Neuronal stem cell (in vitro differentiated cells): ENCODE measurements at regions not wholly inside any gene's neighbourhood (a gene's known extent, or its start where the extent isn't known, plus 50 kb on each side); places are given as distances from the start of the nearest gene placed in this dataset.

ENCODE experiments used
- DNase-seq: peaks from one replicate; pipeline ENCODE4 v3.0.0-alpha.2; 2013; ENCODE audit warnings: low spot score
- H2AFZ ChIP-seq: one replicate; pipeline ENCODE4 v1.6.1; 2013; ENCODE audit warnings: mild to moderate bottlenecking, low read length, inconsistent platforms
- H2AK5ac ChIP-seq: 2 replicates; pipeline ENCODE4 v1.6.1; 2013; ENCODE audit warnings: low read depth, mild to moderate bottlenecking, inconsistent platforms, low read length, moderate library complexity, mixed read lengths
- H2BK120ac ChIP-seq: 2 replicates; pipeline ENCODE4 v1.6.1; 2013; ENCODE audit warnings: low read depth, mild to moderate bottlenecking, inconsistent platforms, low read length, moderate library complexity, mixed read lengths
- H2BK12ac ChIP-seq: one replicate; pipeline ENCODE4 v1.6.1; 2013; ENCODE audit warnings: low read length, inconsistent platforms
- H2BK15ac ChIP-seq: 2 replicates; pipeline ENCODE4 v1.6.1; 2013; ENCODE audit warnings: mild to moderate bottlenecking, low read length, inconsistent platforms, mixed read lengths
- H2BK5ac ChIP-seq: one replicate; pipeline ENCODE4 v1.6.1; 2013; ENCODE audit warnings: inconsistent platforms, mild to moderate bottlenecking, low read length, moderate library complexity
- H3K14ac ChIP-seq: one replicate; pipeline ENCODE4 v1.6.1; 2013; ENCODE audit warnings: low read length, inconsistent platforms
- H3K18ac ChIP-seq: 2 replicates; pipeline ENCODE4 v1.6.1; 2013; ENCODE audit warnings: low read length, inconsistent platforms
- H3K23ac ChIP-seq: 2 replicates; pipeline ENCODE4 v1.6.1; 2013; ENCODE audit warnings: low read depth, mild to moderate bottlenecking, mixed read lengths, low read length, inconsistent platforms; ENCODE audit not compliant: poor library complexity
- H3K27ac ChIP-seq: replicated peaks from 3 replicates; pipeline ENCODE4 v1.5.1; 2013; ENCODE audit warnings: low read length, inconsistent platforms
- H3K27me3 ChIP-seq, 3 experiments: 2 replicates each; pipeline ENCODE4 v1.6.1; 2013; ENCODE audit warnings: low read length in 3 of 3, mild to moderate bottlenecking in 2 of 3, inconsistent platforms in 1 of 3, low read depth in 1 of 3, mixed read lengths in 1 of 3, moderate library complexity in 1 of 3; ENCODE audit not compliant: control insufficient read depth in 3 of 3, insufficient read depth in 3 of 3
- H3K36me3 ChIP-seq, 2 donors: replicated peaks in 1 of 2; 2 replicates each; pipeline ENCODE4 v1.6.1; 2013; ENCODE audit warnings: low read length in 2 of 2; ENCODE audit not compliant: control insufficient read depth in 2 of 2, insufficient read depth in 2 of 2
- H3K4ac ChIP-seq: 2 replicates; pipeline ENCODE4 v1.6.1; 2013; ENCODE audit warnings: inconsistent platforms, mild to moderate bottlenecking, low read length, moderate library complexity
- H3K4me1 ChIP-seq, 2 donors: 1 replicate in 1 of 2; 2 replicates in 1 of 2; pipeline ENCODE4 v1.6.1; 2013; ENCODE audit warnings: low read length in 2 of 2, low read depth in 1 of 2; ENCODE audit not compliant: control insufficient read depth in 2 of 2, insufficient read depth in 1 of 2
- H3K4me2 ChIP-seq: one replicate; pipeline ENCODE4 v1.6.1; 2013; ENCODE audit warnings: mild to moderate bottlenecking, low read length, inconsistent platforms; ENCODE audit not compliant: insufficient read depth, poor library complexity, severe bottlenecking
- H3K4me3 ChIP-seq, 2 donors: 2 replicates each; pipeline ENCODE4 v1.5.1; 2013; ENCODE audit warnings: low read length in 2 of 2, mild to moderate bottlenecking in 2 of 2, inconsistent platforms in 1 of 2, moderate library complexity in 1 of 2
- H3K79me1 ChIP-seq: one replicate; pipeline ENCODE4 v1.6.1; 2013; ENCODE audit warnings: low read depth, mild to moderate bottlenecking, inconsistent platforms, low read length, moderate library complexity
- H3K9ac ChIP-seq: one replicate; pipeline ENCODE4 v1.6.1; 2013; ENCODE audit warnings: mild to moderate bottlenecking, low read depth, low read length, inconsistent platforms; ENCODE audit not compliant: poor library complexity
- H3K9me3 ChIP-seq, 2 donors: replicated peaks in 1 of 2; 2 replicates each; pipeline versions ENCODE3 to v1.6.1; 2013; ENCODE audit warnings: low read length in 2 of 2, mild to moderate bottlenecking in 2 of 2, inconsistent platforms in 1 of 2, low read depth in 1 of 2, mixed read lengths in 1 of 2, moderate library complexity in 1 of 2; ENCODE audit not compliant: control insufficient read depth in 2 of 2, insufficient read depth in 1 of 2
- H4K8ac ChIP-seq: one replicate; pipeline ENCODE4 v1.6.1; 2013; ENCODE audit warnings: low read depth, mild to moderate bottlenecking, inconsistent platforms, low read length, moderate library complexity
- H4K91ac ChIP-seq: one replicate; pipeline ENCODE4 v1.6.1; 2013; ENCODE audit warnings: low read length, low read depth, mild to moderate bottlenecking, inconsistent platforms; ENCODE audit not compliant: poor library complexity
- WGBS, 2 donors: extraction: QIAGEN DNeasy Blood & Tissue Kit; methylation state at CpG; one replicate each; pipeline ENCODE4 v1.1.7; 2013; ENCODE audit warnings: missing lambda C conversion rate in 2 of 2, mixed read lengths in 1 of 2; ENCODE audit not compliant: insufficient read length in 2 of 2, insufficient replicate concordance in 1 of 2; ENCODE audit errors: extremely low coverage in 2 of 2; 5-methylcytosine and 5-hydroxymethylcytosine counted together

DNA sequence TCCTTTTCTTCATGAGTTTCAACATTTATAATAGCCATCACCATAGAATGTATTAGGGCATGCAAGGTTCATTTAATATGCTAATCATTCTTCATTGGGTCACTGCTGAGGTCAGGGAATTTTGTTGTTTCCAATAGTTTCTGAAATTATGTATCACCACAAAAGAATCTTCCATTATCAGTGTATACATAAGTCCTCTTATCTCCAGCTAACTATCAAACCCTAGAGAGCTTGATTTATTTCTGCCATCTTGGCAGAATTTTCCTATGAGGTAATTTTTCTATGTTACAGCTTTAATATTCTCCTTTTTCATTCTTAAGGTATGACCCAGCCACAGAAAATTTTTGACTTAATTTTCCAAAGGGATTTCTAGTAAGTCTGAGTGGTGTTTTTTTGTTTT lies 415.0 kb upstream of the SLITRK1 start:
- no peak overlapping the region for H2BK5ac ChIP-seq
- no peak for DNase-seq
- no peak overlapping the region for H3K4ac ChIP-seq
- no peak overlapping the region for H3K4me2 ChIP-seq
- no peak overlapping the region for H2BK12ac ChIP-seq
- no peaks in the 10 kb centered on the region for H3K27me3 ChIP-seq
- no peaks in the 10 kb centered on the region for H3K4me1 ChIP-seq
- no peak overlapping the region for H2BK120ac ChIP-seq
- H3K27ac ChIP-seq, result no peak overlapping the region
- H3K14ac ChIP-seq, result no peak overlapping the region
- H3K23ac ChIP-seq, result no peak overlapping the region
- no peak overlapping the region for H2AFZ ChIP-seq
- no peaks in the 10 kb centered on the region for H3K9me3 ChIP-seq
- H2AK5ac ChIP-seq, result no peak overlapping the region
- H3K18ac ChIP-seq, result no peak overlapping the region
- H4K91ac ChIP-seq, result no peak overlapping the region
- no peak overlapping the region for H3K4me3 ChIP-seq
- H3K36me3 ChIP-seq, result no peaks in the 10 kb centered on the region
- H4K8ac ChIP-seq, result no peak overlapping the region
- no peak overlapping the region for H2BK15ac ChIP-seq
- no peaks in the 10 kb centered on the region for H3K79me1 ChIP-seq
- H3K9ac ChIP-seq, result no peak overlapping the region

DNA sequence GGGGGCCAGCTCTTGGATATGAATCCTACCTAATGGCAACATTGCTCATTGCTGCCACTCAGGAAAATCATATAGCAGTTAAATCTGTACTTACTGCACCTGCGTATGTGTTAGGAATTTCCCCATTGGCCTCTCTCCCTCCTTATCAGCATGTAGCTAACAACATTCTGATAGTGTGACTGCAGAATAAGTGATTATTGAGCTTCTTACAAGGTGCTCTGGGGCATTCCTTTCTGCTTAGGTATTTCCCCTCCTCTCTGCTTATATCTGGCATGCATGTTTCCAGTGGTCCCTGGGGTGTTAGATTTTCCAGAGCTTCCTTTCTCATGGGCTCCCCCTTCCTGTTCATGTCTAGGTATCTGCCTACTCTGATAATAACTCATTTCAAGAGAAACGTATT lies 414.1 kb upstream of the SLITRK1 start:
- Histone ChIP-seq H2AFZ (no peak overlapping the region), H4K91ac (no peak overlapping the region), H3K4me2 (no peak overlapping the region), H3K9me3 (no peaks in the 10 kb centered on the region), H3K18ac (no peak overlapping the region), H2BK12ac (no peak overlapping the region), H3K27me3 (no peaks in the 10 kb centered on the region), H3K4me1 (no peaks in the 10 kb centered on the region), H2BK5ac (no peak overlapping the region), H3K4ac (no peak overlapping the region), H2BK120ac (no peak overlapping the region), H3K36me3 (no peaks in the 10 kb centered on the region), H3K79me1 (no peaks in the 10 kb centered on the region), H3K9ac (no peak overlapping the region), H3K14ac (no peak overlapping the region), H2AK5ac (no peak overlapping the region), H3K27ac (no peak overlapping the region), H4K8ac (no peak overlapping the region), H3K23ac (no peak overlapping the region), H3K4me3 (no peak overlapping the region), H2BK15ac (no peak overlapping the region)
- DNase-seq, result no peak
- no CpG with 5 or more reads among the region's 2 CpGs for WGBS, 2 donors

DNA sequence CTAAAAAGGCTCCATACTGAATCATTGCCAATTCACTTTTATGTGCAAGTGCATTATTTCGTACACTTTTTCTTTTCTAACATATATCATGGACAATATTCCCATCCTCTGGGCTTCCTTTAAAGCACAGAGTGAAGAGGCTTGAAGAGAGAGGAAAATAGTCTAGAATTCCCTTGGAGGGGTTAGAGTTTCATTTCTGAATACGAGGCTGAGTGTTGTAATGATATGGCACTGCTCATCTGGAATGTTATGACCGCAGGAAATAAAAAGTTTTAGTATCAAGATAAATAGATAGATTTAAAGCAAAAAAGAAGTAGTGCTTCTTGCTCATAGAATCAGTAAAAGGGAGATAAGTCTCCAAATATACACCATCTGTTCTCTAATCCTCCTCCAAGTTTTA lies 412.3 kb upstream of the SLITRK1 start:
- Histone ChIP-seq H3K4me1 (no peaks in the 10 kb centered on the region), H3K4ac (no peak overlapping the region), H3K27me3 (no peaks in the 10 kb centered on the region), H3K18ac (no peak overlapping the region), H2BK5ac (no peak overlapping the region), H3K14ac (no peak overlapping the region), H4K8ac (no peak overlapping the region), H3K9me3 (no peaks in the 10 kb centered on the region), H2BK12ac (no peak overlapping the region), H3K9ac (no peak overlapping the region), H2BK120ac (no peak overlapping the region), H3K4me2 (no peak overlapping the region), H3K79me1 (no peaks in the 10 kb centered on the region), H2AK5ac (no peak overlapping the region), H3K4me3 (no peak overlapping the region), H2BK15ac (no peak overlapping the region), H2AFZ (no peak overlapping the region), H3K23ac (no peak overlapping the region), H3K27ac (no peak overlapping the region), H4K91ac (no peak overlapping the region), H3K36me3 (no peaks in the 10 kb centered on the region)
- no peak for DNase-seq
- no CpG with 5 or more reads among the region's 3 CpGs for WGBS, 2 donors

- H2AK5ac ChIP-seq, result no peak overlapping the region
- no peaks in the 10 kb centered on the region for H3K4me1 ChIP-seq
- WGBS, 2 donors, result no CpG with 5 or more reads among the region's 4 CpGs
- H3K4me3 ChIP-seq, result no peak overlapping the region
- H3K79me1 ChIP-seq, result no peaks in the 10 kb centered on the region
- no peak overlapping the region for H3K14ac ChIP-seq
- no peak overlapping the region for H3K27ac ChIP-seq
- no peak overlapping the region for H2AFZ ChIP-seq
- H3K9ac ChIP-seq, result no peak overlapping the region
- H3K4ac ChIP-seq, result no peak overlapping the region
- H2BK12ac ChIP-seq, result no peak overlapping the region
- no peak overlapping the region for H3K18ac ChIP-seq
- H2BK5ac ChIP-seq, result no peak overlapping the region
- H3K36me3 ChIP-seq, result no peaks in the 10 kb centered on the region
- no peak for DNase-seq
- no peak overlapping the region for H3K4me2 ChIP-seq
- H3K23ac ChIP-seq, result no peak overlapping the region
- no peak overlapping the region for H4K8ac ChIP-seq
- no peaks in the 10 kb centered on the region for H3K9me3 ChIP-seq
- H2BK120ac ChIP-seq, result no peak overlapping the region
- no peaks in the 10 kb centered on the region for H3K27me3 ChIP-seq
- no peak overlapping the region for H2BK15ac ChIP-seq
- H4K91ac ChIP-seq, result no peak overlapping the region
These were observed 408.1 kb upstream of the SLITRK1 start for GRCh38 chr13:84290386-84290785.
